ENCODE measurements at regions not wholly inside any gene's neighbourhood (a gene's known extent, or its start where the extent isn't known, plus 50 kb on each side); places are given as distances from the start of the nearest gene placed in this dataset.

DNA sequence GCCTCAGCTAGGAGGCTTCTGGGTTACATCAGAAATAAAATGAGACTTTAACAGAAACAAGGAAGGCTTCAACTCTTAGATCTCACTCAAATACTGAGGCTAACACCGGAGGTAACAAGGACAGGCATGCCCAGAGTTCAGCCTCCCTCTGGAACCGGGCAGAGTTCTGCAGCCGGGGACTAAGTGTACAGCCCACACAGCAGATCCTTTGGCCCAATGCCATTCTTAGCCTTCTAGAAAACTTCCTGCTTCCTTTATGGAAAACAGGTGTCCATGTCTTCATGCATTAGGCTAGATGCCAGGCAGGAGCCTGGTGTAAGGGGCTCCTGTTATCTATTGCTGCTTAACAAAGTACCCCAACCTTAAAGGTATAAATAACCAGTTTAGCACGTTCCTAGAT lies 369.7 kb downstream of the BCOR start:
- 88% methylated on average over 4 of the region's 4 CpGs for WGBS (ENCODE audit: insufficient coverage)
- no peaks in the 10 kb centered on the region for H3K9me3 ChIP-seq (ENCODE audit: control insufficient read depth, insufficient read depth, low read length)

DNA sequence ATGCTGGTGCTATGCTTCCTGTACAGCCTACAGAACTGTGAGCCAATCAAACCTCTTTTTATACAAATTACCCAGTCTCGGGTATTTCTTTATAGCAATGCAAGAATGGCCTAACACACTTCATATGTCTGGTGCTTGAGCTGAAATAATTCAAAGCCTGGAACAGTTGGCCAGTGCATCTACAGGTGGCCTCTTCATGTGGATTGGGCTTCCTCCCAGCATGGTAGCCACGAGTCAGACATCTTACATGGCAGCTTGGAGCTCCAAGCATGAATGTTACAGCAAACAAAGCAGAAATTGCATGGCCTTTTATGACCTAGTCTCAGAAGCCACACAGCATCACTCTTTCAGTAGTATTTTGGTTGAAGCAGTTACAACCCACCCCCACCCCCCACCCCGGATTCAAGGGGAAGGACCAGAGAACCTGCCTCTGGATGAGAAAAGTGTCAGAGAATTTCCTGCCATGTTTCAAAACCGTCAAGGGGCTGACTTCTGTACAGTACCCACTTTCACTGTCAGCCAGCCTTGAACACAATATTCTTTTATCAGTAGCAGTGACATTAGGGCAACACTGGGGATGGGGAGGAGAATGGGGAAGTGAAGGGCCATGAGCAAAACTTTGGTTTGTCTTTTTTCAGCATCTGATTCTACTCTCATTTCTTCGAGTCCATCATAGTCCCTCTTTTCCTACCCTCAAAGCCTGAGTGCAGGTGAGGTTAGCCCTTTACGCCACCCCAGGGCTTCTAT lies 368.7 kb downstream of the BCOR start:
- Histone ChIP-seq H3K4me3 (ENCODE audit: low read length) (no peak overlapping the region), H3K27me3 (ENCODE audit: control insufficient read depth, insufficient read depth, low read length) (no peaks in the 10 kb centered on the region), H3K27ac (ENCODE audit: low read length) (no peak overlapping the region), H3K36me3 (ENCODE audit: control insufficient read depth, insufficient read depth, low read length) (no peaks in the 10 kb centered on the region), H3K9me3 (ENCODE audit: control insufficient read depth, insufficient read depth, low read length) (no peaks in the 10 kb centered on the region), H3K4me1 (ENCODE audit: control insufficient read depth, insufficient read depth, low read length) (peaks cover 12% of the 10 kb centered on the region)
- peaks cover 0 to 8% of the 10 kb centered on the region in 2 donors for H3K4me1 Mint-ChIP-seq
- H3K36me3 Mint-ChIP-seq = no peaks in the 10 kb centered on the region
- TF ChIP-seq, protein P1, sequence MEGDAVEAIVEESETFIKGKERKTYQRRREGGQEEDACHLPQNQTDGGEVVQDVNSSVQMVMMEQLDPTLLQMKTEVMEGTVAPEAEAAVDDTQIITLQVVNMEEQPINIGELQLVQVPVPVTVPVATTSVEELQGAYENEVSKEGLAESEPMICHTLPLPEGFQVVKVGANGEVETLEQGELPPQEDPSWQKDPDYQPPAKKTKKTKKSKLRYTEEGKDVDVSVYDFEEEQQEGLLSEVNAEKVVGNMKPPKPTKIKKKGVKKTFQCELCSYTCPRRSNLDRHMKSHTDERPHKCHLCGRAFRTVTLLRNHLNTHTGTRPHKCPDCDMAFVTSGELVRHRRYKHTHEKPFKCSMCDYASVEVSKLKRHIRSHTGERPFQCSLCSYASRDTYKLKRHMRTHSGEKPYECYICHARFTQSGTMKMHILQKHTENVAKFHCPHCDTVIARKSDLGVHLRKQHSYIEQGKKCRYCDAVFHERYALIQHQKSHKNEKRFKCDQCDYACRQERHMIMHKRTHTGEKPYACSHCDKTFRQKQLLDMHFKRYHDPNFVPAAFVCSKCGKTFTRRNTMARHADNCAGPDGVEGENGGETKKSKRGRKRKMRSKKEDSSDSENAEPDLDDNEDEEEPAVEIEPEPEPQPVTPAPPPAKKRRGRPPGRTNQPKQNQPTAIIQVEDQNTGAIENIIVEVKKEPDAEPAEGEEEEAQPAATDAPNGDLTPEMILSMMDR (IDR thresholded peaks at IDR 0.05) = no peak
- DNase-seq (no peak), ATAC-seq (no peak)
- no peak overlapping the region for H3K27ac Mint-ChIP-seq
- H3K27me3 Mint-ChIP-seq (ENCODE audit: low read depth in 2 of 2) = peaks cover 5 to 23% of the 10 kb centered on the region in 2 donors
- H3K9me3 Mint-ChIP-seq = no peaks in the 10 kb centered on the region
- 91% methylated on average over 3 of the region's 6 CpGs for WGBS (ENCODE audit: insufficient coverage)
- no peak overlapping the region for H3K4me3 Mint-ChIP-seq
- intact Hi-C loops (cut with micrococcal nuclease) = no loop called here

More for the DNA sequence above, 369.7 kb downstream of the BCOR start:
- Mint-ChIP-seq H3K36me3 (no peaks in the 10 kb centered on the region), H3K4me1 (peaks cover 0 to 8% of the 10 kb centered on the region in 2 donors), H3K27ac (no peak overlapping the region), H3K4me3 (no peak overlapping the region), H3K27me3 (ENCODE audit: low read depth in 2 of 2) (peaks cover 8 to 26% of the 10 kb centered on the region in 2 donors), H3K9me3 (no peaks in the 10 kb centered on the region)
- intact Hi-C loops (cut with micrococcal nuclease) = no loop called here
- no peaks in the 10 kb centered on the region for H3K36me3 ChIP-seq (ENCODE audit: control insufficient read depth, insufficient read depth, low read length)
- no peaks in the 10 kb centered on the region for H3K27me3 ChIP-seq (ENCODE audit: control insufficient read depth, insufficient read depth, low read length)
- ATAC-seq (no peak), DNase-seq (no peak)
- no peak overlapping the region for H3K27ac ChIP-seq (ENCODE audit: low read length)
- H3K4me3 ChIP-seq (ENCODE audit: low read length) = no peak overlapping the region
- peaks cover 12% of the 10 kb centered on the region for H3K4me1 ChIP-seq (ENCODE audit: control insufficient read depth, insufficient read depth, low read length)
- TF ChIP-seq, protein P1 (IDR thresholded peaks at IDR 0.05) = no peak

DNA sequence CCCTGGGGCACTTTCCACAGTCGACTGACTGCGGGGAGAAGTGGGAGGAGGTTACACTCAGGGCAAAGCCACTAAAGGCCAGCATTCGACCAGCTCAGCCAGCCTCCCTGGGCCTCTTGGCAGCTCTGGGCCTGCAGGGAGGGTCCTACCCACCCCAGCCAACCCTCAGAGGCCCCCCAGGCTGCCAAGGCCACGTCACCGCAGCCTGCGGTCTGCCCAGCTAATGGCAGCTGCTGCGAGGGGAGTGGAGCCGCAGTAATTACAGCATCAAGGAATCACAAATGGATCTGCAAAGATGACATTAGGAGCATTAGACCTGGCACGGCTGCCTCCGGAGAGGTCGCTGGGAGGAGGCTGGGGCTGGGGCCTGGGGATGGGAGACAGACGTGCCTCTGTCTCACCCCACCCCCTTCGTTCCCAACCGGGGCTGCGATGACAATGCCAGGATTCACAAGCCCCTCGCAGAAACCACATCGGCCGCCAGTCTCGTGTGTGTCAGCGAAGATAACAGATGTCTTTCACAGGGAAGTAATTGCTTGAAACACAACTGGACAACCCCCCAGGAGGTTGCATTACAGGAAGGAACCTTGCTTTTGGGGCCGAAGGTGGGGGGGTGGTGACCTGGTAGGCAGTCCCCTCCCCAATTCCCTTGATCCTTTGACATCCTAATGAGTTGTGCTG lies 367.6 kb downstream of the BCOR start:
- WGBS (ENCODE audit: insufficient coverage) = 49% methylated on average over 18 of the region's 21 CpGs

More for the DNA sequence above, 367.6 kb downstream of the BCOR start:
- Mint-ChIP-seq H3K4me3 (no peak overlapping the region), H3K9me3 (no peaks in the 10 kb centered on the region), H3K4me1 (peaks cover 0 to 8% of the 10 kb centered on the region in 2 donors), H3K27me3 (ENCODE audit: low read depth in 2 of 2) (peaks cover 5 to 23% of the 10 kb centered on the region in 2 donors), H3K36me3 (no peaks in the 10 kb centered on the region), H3K27ac (no peak overlapping the region)
- no peak for ATAC-seq
- no peak for DNase-seq
- intact Hi-C loops (cut with micrococcal nuclease) = loop anchor here (5.0 kb wide), 1 partner anchor 537 kb away; no protein-coding TSS in a partner anchor
- H3K27me3 ChIP-seq (ENCODE audit: control insufficient read depth, insufficient read depth, low read length) = no peaks in the 10 kb centered on the region
- no peaks in the 10 kb centered on the region for H3K9me3 ChIP-seq (ENCODE audit: control insufficient read depth, insufficient read depth, low read length)
- peaks cover 12% of the 10 kb centered on the region for H3K4me1 ChIP-seq (ENCODE audit: control insufficient read depth, insufficient read depth, low read length)
- H3K27ac ChIP-seq (ENCODE audit: low read length) = no peak overlapping the region
- TF ChIP-seq, protein P1 (IDR thresholded peaks at IDR 0.05) = no peak
- H3K4me3 ChIP-seq (ENCODE audit: low read length) = no peak overlapping the region
- no peaks in the 10 kb centered on the region for H3K36me3 ChIP-seq (ENCODE audit: control insufficient read depth, insufficient read depth, low read length)

Measured in natural killer cell (primary cell).